Neuronal stem cell (in vitro differentiated cells): ENCODE measurements at regions not wholly inside any gene's neighbourhood (a gene's known extent, or its start where the extent isn't known, plus 50 kb on each side); places are given as distances from the start of the nearest gene placed in this dataset.
"Not testable (repeated sequence)": the region's sequence is repeated elsewhere in the genome, so short reads cannot be mapped to it uniquely, and the experiment has no call there.

Experiments
- DNase-seq: peaks from one replicate; pipeline ENCODE4 v3.0.0-alpha.2; 2013; ENCODE audit warnings: low spot score
- H2AFZ ChIP-seq: one replicate; pipeline ENCODE4 v1.6.1; 2013; ENCODE audit warnings: mild to moderate bottlenecking, low read length, inconsistent platforms
- H2AK5ac ChIP-seq: 2 replicates; pipeline ENCODE4 v1.6.1; 2013; ENCODE audit warnings: low read depth, mild to moderate bottlenecking, inconsistent platforms, low read length, moderate library complexity, mixed read lengths
- H2BK120ac ChIP-seq: 2 replicates; pipeline ENCODE4 v1.6.1; 2013; ENCODE audit warnings: low read depth, mild to moderate bottlenecking, inconsistent platforms, low read length, moderate library complexity, mixed read lengths
- H2BK12ac ChIP-seq: one replicate; pipeline ENCODE4 v1.6.1; 2013; ENCODE audit warnings: low read length, inconsistent platforms
- H2BK15ac ChIP-seq: 2 replicates; pipeline ENCODE4 v1.6.1; 2013; ENCODE audit warnings: mild to moderate bottlenecking, low read length, inconsistent platforms, mixed read lengths
- H2BK5ac ChIP-seq: one replicate; pipeline ENCODE4 v1.6.1; 2013; ENCODE audit warnings: inconsistent platforms, mild to moderate bottlenecking, low read length, moderate library complexity
- H3K14ac ChIP-seq: one replicate; pipeline ENCODE4 v1.6.1; 2013; ENCODE audit warnings: low read length, inconsistent platforms
- H3K18ac ChIP-seq: 2 replicates; pipeline ENCODE4 v1.6.1; 2013; ENCODE audit warnings: low read length, inconsistent platforms
- H3K23ac ChIP-seq: 2 replicates; pipeline ENCODE4 v1.6.1; 2013; ENCODE audit warnings: low read depth, mild to moderate bottlenecking, mixed read lengths, low read length, inconsistent platforms; ENCODE audit not compliant: poor library complexity
- H3K27ac ChIP-seq: replicated peaks from 3 replicates; pipeline ENCODE4 v1.5.1; 2013; ENCODE audit warnings: low read length, inconsistent platforms
- H3K27me3 ChIP-seq, 3 experiments: 2 replicates each; pipeline ENCODE4 v1.6.1; 2013; ENCODE audit warnings: low read length in 3 of 3, mild to moderate bottlenecking in 2 of 3, inconsistent platforms in 1 of 3, low read depth in 1 of 3, mixed read lengths in 1 of 3, moderate library complexity in 1 of 3; ENCODE audit not compliant: control insufficient read depth in 3 of 3, insufficient read depth in 3 of 3
- H3K36me3 ChIP-seq, 2 donors: replicated peaks in 1 of 2; 2 replicates each; pipeline ENCODE4 v1.6.1; 2013; ENCODE audit warnings: low read length in 2 of 2; ENCODE audit not compliant: control insufficient read depth in 2 of 2, insufficient read depth in 2 of 2
- H3K4ac ChIP-seq: 2 replicates; pipeline ENCODE4 v1.6.1; 2013; ENCODE audit warnings: inconsistent platforms, mild to moderate bottlenecking, low read length, moderate library complexity
- H3K4me1 ChIP-seq, 2 donors: 1 replicate in 1 of 2; 2 replicates in 1 of 2; pipeline ENCODE4 v1.6.1; 2013; ENCODE audit warnings: low read length in 2 of 2, low read depth in 1 of 2; ENCODE audit not compliant: control insufficient read depth in 2 of 2, insufficient read depth in 1 of 2
- H3K4me2 ChIP-seq: one replicate; pipeline ENCODE4 v1.6.1; 2013; ENCODE audit warnings: mild to moderate bottlenecking, low read length, inconsistent platforms; ENCODE audit not compliant: insufficient read depth, poor library complexity, severe bottlenecking
- H3K4me3 ChIP-seq, 2 donors: 2 replicates each; pipeline ENCODE4 v1.5.1; 2013; ENCODE audit warnings: low read length in 2 of 2, mild to moderate bottlenecking in 2 of 2, inconsistent platforms in 1 of 2, moderate library complexity in 1 of 2
- H3K79me1 ChIP-seq: one replicate; pipeline ENCODE4 v1.6.1; 2013; ENCODE audit warnings: low read depth, mild to moderate bottlenecking, inconsistent platforms, low read length, moderate library complexity
- H3K9ac ChIP-seq: one replicate; pipeline ENCODE4 v1.6.1; 2013; ENCODE audit warnings: mild to moderate bottlenecking, low read depth, low read length, inconsistent platforms; ENCODE audit not compliant: poor library complexity
- H3K9me3 ChIP-seq, 2 donors: replicated peaks in 1 of 2; 2 replicates each; pipeline versions ENCODE3 to v1.6.1; 2013; ENCODE audit warnings: low read length in 2 of 2, mild to moderate bottlenecking in 2 of 2, inconsistent platforms in 1 of 2, low read depth in 1 of 2, mixed read lengths in 1 of 2, moderate library complexity in 1 of 2; ENCODE audit not compliant: control insufficient read depth in 2 of 2, insufficient read depth in 1 of 2
- H4K8ac ChIP-seq: one replicate; pipeline ENCODE4 v1.6.1; 2013; ENCODE audit warnings: low read depth, mild to moderate bottlenecking, inconsistent platforms, low read length, moderate library complexity
- H4K91ac ChIP-seq: one replicate; pipeline ENCODE4 v1.6.1; 2013; ENCODE audit warnings: low read length, low read depth, mild to moderate bottlenecking, inconsistent platforms; ENCODE audit not compliant: poor library complexity
- WGBS, 2 donors: extraction: QIAGEN DNeasy Blood & Tissue Kit; methylation state at CpG; one replicate each; pipeline ENCODE4 v1.1.7; 2013; ENCODE audit warnings: missing lambda C conversion rate in 2 of 2, mixed read lengths in 1 of 2; ENCODE audit not compliant: insufficient read length in 2 of 2, insufficient replicate concordance in 1 of 2; ENCODE audit errors: extremely low coverage in 2 of 2; 5-methylcytosine and 5-hydroxymethylcytosine counted together

DNA sequence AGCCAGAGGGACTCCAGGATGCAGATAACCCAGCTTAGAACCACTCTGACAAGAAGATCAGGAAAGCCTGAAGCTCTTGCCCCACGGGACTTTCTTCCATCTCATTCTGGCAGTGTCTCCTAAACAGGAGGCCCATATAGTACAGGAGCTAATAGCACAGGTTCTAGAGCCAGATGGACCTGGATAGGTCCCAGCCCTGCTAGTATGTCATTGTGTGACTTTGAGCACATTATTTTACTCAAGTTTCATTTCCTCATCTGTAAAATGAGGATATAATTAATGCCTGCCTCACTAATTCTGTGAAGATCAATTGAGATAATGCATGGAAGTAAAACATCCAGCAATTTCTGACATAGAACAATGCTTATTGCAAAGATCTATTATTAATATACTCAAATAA is 66.5 kb upstream of the GZMB start:
- Histone ChIP-seq H3K4me2 (no peak overlapping the region), H3K4ac (no peak overlapping the region), H2AFZ (no peak overlapping the region), H3K23ac (no peak overlapping the region), H2BK120ac (no peak overlapping the region), H3K36me3 (no peaks in the 10 kb centered on the region), H2BK5ac (no peak overlapping the region), H2BK12ac (no peak overlapping the region), H3K9ac (no peak overlapping the region), H4K91ac (no peak overlapping the region), H3K14ac (no peak overlapping the region), H3K4me1 (no peaks in the 10 kb centered on the region), H3K27me3 (no peaks in the 10 kb centered on the region), H2BK15ac (no peak overlapping the region), H3K27ac (no peak overlapping the region), H3K18ac (no peak overlapping the region), H3K4me3 (no peak overlapping the region), H3K79me1 (no peaks in the 10 kb centered on the region), H2AK5ac (no peak overlapping the region), H4K8ac (no peak overlapping the region), H3K9me3 (no peaks in the 10 kb centered on the region)
- WGBS, 2 donors, result no CpG with 5 or more reads among the region's 1 CpG
- DNase-seq, result no peak

DNA sequence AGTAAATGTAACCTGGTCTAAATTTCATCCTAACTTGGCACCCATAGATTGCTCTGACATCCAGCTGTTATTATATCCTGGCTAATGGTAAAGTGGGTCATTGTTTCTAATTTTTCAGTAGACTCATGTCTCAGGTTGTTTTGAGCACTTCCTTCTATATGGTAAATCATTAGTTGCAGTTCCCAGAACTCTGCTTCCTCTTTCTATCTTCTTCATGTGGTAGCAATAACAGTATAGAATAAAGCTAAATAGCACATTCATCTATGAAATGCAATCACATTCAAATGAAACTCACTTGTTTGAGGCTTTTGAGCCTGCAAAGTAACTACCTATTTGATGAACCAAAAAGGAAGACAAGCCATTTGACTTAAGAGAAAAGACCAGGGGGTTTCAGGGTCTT is 65.1 kb upstream of the GZMB start:
- no peak overlapping the region for H2BK120ac ChIP-seq
- no peak overlapping the region for H2BK5ac ChIP-seq

DNA sequence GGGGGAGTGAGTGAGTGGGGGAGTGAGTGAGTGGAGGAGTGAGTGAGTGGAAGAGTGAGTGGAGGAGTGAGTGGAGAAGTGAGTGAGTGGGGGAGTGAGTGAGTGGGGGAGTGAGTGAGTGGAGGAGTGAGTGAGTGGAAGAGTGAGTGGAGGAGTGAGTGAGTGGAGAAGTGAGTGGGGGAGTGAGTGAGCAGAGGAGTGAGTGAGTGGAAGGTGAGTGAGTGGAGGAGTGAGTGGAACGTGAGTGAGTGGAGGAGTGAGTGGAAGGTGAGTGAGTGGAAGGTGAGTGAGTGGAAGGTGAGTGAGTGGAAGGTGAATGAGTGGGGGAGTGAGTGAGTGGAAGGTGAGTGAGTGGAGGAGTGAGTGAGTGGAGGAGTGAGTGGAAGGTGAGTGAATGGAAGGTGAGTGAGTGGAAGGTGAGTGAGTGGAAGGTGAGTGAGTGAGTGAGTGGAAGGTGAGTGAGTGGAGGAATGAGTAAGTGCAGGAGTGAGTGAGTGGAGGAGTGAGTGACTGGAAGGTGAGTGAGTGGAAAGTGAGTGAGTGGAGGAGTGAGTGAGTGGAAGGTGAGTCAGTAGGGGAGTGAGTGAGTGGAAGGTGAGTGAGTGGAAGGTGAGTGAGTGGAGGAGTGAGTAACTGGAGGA is 62.4 kb upstream of the GZMB start:
- not testable (repeated sequence) for H3K14ac ChIP-seq, H3K36me3 ChIP-seq, H2BK120ac ChIP-seq, H3K4me2 ChIP-seq, H2AFZ ChIP-seq, H3K27ac ChIP-seq, H3K4me3 ChIP-seq, H2BK12ac ChIP-seq, H2BK5ac ChIP-seq, H2AK5ac ChIP-seq, H3K9ac ChIP-seq, H3K4me1 ChIP-seq, H3K4ac ChIP-seq, H3K9me3 ChIP-seq, H4K8ac ChIP-seq, H4K91ac ChIP-seq, DNase-seq, H3K79me1 ChIP-seq, H2BK15ac ChIP-seq, H3K18ac ChIP-seq, H3K23ac ChIP-seq, H3K27me3 ChIP-seq
- 100% methylated on average over 1 of the region's 1 CpG; no CpG with 5 or more reads in 1 of the 2 donors for WGBS, 2 donors

More for the DNA sequence above, 65.1 kb upstream of the GZMB start:
- Histone ChIP-seq H4K91ac (no peak overlapping the region), H3K4me3 (no peak overlapping the region), H4K8ac (no peak overlapping the region), H2AK5ac (no peak overlapping the region), H3K18ac (no peak overlapping the region), H3K4me2 (no peak overlapping the region), H3K4ac (no peak overlapping the region), H3K9me3 (no peaks in the 10 kb centered on the region), H3K14ac (no peak overlapping the region), H3K79me1 (no peaks in the 10 kb centered on the region), H2AFZ (no peak overlapping the region), H3K36me3 (no peaks in the 10 kb centered on the region), H3K27ac (no peak overlapping the region), H2BK15ac (no peak overlapping the region), H3K4me1 (no peaks in the 10 kb centered on the region), H3K27me3 (no peaks in the 10 kb centered on the region), H3K23ac (no peak overlapping the region), H3K9ac (no peak overlapping the region), H2BK12ac (no peak overlapping the region)
- no peak for DNase-seq

DNA sequence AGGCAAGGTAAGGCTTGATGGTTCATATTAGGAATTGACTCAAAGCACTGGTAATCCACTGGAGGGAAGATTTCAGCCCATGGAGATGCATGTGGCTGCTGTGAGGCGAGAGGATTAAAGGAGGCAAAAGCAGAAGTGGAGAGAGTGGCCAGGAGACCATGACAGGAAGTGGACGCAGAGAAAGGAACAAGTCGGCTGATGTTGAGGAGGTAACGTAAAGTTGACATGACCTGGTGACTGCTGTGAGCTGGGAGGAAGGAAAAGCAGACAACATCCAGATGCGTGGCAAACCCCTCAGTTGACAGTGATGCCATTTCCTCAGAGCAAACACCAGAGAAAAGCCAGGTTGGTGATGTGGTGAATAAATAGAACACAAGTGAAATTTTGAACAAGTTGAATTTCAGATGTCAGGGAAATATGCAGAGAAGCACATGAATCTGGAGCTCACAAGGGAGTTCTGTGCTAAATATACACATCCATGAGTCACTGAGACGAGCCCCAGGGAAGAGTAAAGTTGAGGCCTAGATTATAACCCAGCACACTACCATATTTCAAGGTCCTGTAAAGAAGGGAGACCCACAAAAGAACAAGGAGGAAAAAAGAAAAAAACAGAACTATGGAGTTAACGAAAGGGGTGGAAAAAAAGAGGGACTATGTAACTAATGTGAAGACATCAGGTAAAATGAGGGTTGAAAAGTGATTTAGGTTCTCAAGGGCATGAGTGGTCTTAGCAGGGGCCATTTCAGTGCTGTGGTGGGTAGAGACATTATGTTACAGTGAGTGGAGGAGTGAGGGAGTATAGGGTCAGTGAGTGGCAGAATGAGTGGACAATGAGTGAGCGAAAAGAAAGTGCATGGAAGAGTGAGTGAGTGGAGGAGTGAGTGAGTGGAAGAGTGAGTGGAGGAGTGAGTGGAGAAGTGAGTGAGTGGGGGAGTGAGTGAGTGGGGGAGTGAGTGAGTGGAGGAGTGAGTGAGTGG is 61.6 kb upstream of the GZMB start:
- no peak overlapping the region for H3K27ac ChIP-seq
- no peaks in the 10 kb centered on the region for H3K79me1 ChIP-seq
- no peak overlapping the region for H3K14ac ChIP-seq
- no peak overlapping the region for H2BK15ac ChIP-seq
- no peaks in the 10 kb centered on the region for H3K9me3 ChIP-seq
- no peak overlapping the region for H3K18ac ChIP-seq
- no peaks in the 10 kb centered on the region for H3K36me3 ChIP-seq
- H2BK120ac ChIP-seq, result no peak overlapping the region
- no peak overlapping the region for H2BK5ac ChIP-seq
- no peaks in the 10 kb centered on the region for H3K4me1 ChIP-seq
- H3K9ac ChIP-seq, result no peak overlapping the region
- H2AFZ ChIP-seq, result no peak overlapping the region
- H3K27me3 ChIP-seq, result peaks cover 0 to 2% (median 0%) of the 10 kb centered on the region in 3 experiments
- no peak overlapping the region for H2AK5ac ChIP-seq
- no peak overlapping the region for H3K4me3 ChIP-seq
- H3K4me2 ChIP-seq, result no peak overlapping the region
- no peak overlapping the region for H4K91ac ChIP-seq
- DNase-seq, result no peak
- no peak overlapping the region for H2BK12ac ChIP-seq
- WGBS, 2 donors, result no CpG with 5 or more reads among the region's 8 CpGs
- H3K23ac ChIP-seq, result no peak overlapping the region
- no peak overlapping the region for H3K4ac ChIP-seq
- H4K8ac ChIP-seq, result no peak overlapping the region
